GM13977 (cell line): ENCODE measurements at regions not wholly inside any gene's neighbourhood (a gene's known extent, or its start where the extent isn't known, plus 50 kb on each side); places are given as distances from the start of the nearest gene placed in this dataset.

Source experiments
- DNase-seq: peaks from one replicate; pipeline ENCODE4 v3.0.0; 2012; ENCODE audit warnings: low spot score
- CTCF ChIP-seq: IDR thresholded peaks from 2 replicates; pipeline ENCODE4 v1.5.1; 2012; ENCODE audit warnings: mild to moderate bottlenecking, control low read depth; ENCODE audit not compliant: insufficient read depth; ENCODE audit errors: extremely low read depth, missing control alignments
- in situ Hi-C: fragments of 300-500 bp; cut with MboI; formaldehyde crosslinking; loops from one replicate; pipeline ENCODE4 v1.12.0; 2022; ENCODE audit warnings: low sequenced_read_pairs, low pct_unique_long_range_greater_than_20kb, mixed read lengths, inconsistent platforms; ENCODE audit not compliant: unreplicated experiment

GRCh38 chr20:60727425-60727824, 524.6 kb upstream of the CDH4 start:
- no peak for TF ChIP-seq CTCF
- no peak for DNase-seq
- in situ Hi-C loops, result no loop called here

GRCh38 chr20:60728705-60729104, 523.4 kb upstream of the CDH4 start:
- DNase-seq, result no peak

GRCh38 chr20:60729135-60729900, 522.7 kb upstream of the CDH4 start:
- in situ Hi-C loops, result no loop called here
- no peak for TF ChIP-seq CTCF
- no peak for DNase-seq

More at GRCh38 chr20:60728705-60729104, 523.4 kb upstream of the CDH4 start:
- TF ChIP-seq CTCF, result no peak
- in situ Hi-C loops, result no loop called here

GRCh38 chr20:60732322-60732721, 519.7 kb upstream of the CDH4 start:
- in situ Hi-C loops, result no loop called here
- no peak for TF ChIP-seq CTCF
- no peak for DNase-seq

- DNase-seq, result no peak
- in situ Hi-C loops, result no loop called here
- no peak for TF ChIP-seq CTCF
Observed at GRCh38 chr20:60748086-60748485, 504.0 kb upstream of the CDH4 start.

GRCh38 chr20:60749804-60750602, 502.1 kb upstream of the CDH4 start:
- no peak for TF ChIP-seq CTCF
- in situ Hi-C loops, result no loop called here
- DNase-seq, result no peak
